Femur (tissue), 1 donor: ENCODE measurements at regions not wholly inside any gene's neighbourhood (a gene's known extent, or its start where the extent isn't known, plus 50 kb on each side); places are given as distances from the start of the nearest gene placed in this dataset.
"Not testable (repeated sequence)": the region's sequence is repeated elsewhere in the genome, so short reads cannot be mapped to it uniquely, and the experiment has no call there.

ENCODE experiments used
- DNase-seq: peaks from one replicate; pipeline ENCODE4 v3.0.0-alpha.2; 2017

DNA sequence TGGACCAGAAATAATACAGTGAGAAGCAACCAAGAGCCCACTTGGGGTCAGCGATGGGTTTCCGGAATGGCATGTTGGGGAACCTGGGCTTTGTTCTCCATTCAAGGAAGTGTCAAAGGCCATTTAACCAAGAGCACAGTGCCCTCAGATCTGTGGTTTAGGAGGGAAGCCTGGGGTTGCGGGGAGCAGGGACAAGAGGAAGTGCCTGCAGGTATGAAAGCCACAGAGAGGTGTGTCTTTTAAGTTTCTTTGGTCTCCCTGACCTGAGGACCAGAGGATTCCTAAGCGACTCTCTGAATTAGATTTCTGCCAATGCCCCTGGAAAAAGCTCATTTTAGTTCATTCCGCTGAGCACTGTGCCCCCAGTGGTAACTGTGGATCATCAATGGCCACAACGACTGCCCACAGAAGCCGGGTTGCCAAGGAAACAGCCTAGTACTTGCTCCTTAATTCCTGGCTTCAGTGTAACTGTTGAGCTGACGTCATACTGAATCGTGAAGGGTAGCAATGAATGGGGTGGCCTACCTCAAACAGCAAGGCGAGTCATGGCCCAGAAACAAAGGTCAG is 107.3 kb upstream of the SPIN1 start:
- DNase-seq, result peak; percentile 52

DNA sequence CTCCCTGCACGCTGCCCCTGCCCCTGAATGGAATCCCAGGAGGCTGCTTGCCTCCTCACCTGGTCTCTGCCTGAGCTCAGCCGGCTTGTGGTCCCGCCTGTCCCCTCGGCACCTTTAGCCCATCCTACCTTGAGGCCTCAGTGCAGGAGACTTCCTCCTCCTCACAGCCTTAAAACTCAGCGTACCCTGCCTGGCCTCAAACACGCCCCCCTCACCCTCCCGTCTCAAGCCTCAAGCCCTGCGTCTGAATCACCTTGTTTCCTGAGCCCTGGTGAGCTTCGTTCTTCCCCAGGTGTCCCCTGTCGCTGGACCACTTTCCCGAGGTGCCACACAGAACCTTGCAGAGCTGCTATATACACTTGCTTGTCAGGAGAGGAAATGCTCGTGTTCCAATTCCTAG is 110.2 kb upstream of the SPIN1 start:
- no peak for DNase-seq

DNA sequence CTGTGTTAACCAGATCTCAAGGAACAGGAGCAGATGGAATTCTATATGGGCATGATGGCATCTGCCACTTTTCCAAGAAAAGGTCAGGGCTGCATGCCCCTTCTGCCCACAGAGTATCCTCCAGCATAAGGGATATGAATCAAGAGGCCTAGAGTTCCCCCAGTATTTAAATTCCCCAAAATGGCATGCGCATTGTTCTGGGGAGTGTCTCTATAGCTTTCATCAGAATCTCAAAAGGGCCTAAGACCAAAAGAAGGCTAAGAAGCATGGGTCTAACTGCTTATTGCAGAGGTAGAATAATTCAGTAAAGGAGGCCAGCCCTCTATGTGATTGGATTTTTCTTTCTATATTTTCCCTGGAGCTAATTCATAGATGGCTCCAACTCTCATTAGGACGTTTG is 114.2 kb upstream of the SPIN1 start:
- no peak for DNase-seq

DNA sequence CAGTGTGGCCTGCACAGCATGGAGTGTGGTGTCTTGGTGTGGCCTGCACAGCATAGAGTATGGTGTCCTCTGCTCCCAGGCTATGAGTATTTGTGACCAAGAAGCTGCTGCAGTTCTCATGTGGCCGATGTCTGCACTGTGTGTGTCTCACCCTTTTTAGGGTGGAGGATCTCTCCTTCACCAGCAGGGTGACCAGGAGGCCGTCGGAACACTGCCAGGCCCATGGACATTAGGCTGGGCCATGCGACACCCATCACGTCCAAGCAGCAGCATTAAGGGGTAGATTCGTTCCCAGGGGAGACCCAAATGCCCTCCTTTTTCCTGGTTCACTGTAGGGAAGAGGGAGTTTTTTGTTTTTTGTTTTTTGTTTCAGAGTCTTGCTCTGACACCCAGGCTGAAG is 115.3 kb upstream of the SPIN1 start:
- DNase-seq, result no peak

DNA sequence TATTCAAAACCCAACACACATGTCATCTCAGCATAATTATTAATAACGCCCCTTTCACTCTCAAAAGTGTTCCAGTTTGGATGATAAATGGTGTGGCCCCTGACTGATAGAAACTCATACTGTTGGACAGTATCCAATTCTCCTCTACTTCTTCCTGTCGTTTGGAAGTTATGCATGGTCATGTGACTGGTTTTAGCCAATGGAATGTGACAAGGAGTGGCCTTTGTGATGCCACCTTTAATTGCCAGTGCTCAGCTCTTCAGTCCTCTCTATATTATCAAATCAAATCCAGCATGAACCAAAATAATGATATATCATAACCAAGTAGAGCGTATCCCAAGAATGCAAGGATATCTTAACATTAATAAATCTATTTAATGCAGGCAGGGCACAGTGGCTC is 117.8 kb upstream of the SPIN1 start:
- no peak for DNase-seq

DNA sequence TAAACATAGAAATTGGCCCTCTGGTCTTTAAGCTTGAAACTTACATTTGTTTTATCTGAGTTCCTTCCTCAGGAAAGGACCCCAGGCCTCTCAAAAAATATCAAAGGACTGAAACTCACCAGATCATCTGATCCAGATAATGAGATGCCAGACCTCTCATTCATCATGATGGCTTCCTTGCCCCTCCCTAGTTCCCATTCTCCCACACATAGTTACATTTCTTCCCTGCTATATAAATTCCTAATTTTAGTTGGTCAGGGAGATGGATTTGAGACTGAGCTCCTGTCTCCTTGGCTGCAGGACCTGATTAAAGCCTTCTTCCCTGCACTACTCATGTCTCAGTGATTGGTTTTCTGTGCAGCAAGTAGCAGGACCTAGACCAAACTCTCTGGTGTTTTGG is 119.4 kb upstream of the SPIN1 start:
- no peak for DNase-seq

DNA sequence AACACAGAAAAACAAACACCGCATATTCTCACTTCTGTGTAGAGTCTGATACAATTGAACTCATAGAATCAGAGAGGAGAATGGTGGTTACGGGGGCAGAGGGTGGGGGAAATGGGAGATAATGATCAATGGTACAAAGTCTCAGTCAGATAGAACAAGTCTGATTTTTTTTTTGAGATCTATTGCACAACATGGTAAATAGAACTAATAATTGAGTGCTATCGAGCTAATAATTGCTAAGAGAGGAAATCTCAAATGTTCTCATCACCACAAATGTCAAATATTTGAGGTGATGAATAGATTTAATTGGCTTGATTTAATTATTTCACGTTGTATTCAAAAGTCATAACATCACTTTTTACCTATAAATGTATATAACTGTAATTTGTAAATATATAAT is 121.0 kb upstream of the SPIN1 start:
- no peak for DNase-seq

DNA sequence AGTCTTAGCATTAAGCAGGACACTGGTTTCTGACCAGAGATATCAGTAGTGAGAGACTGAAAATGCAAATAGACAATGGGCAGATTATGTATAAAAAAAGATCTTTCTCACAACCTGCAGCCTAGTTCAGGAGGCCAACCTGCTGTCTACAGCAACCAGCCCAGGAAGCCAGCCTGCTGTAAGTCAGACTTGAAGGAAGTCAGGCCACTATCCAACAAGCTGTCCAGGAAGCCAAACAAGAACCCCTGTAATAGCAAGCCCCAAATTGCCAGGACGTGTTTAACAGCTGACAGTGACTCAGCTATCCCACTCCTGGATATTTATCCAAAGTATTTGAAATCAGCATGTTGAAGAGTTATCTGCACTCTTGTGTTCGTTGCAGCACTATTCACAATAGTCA is 121.8 kb upstream of the SPIN1 start:
- no peak for DNase-seq

DNA sequence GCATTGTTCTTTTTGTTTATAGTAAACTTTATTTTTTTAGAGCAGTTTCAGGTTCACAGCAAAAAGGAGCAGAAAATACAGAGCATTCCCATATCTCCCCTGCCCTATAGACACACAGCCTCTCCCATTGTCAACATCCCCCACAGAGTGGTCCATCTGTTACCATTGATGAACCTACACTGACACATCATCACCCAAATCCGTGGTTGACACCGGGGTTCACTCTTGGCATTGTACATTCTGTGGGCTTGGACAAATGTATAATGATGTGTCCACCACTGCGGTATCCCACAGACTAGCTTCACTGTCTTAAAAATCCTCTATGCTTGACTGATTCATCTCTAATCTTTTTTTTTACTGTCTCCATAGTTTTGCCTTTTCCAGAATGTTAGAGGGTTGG is 120.7 kb upstream of the SPATA31C2 start:
- DNase-seq, result peak; percentile 39

DNA sequence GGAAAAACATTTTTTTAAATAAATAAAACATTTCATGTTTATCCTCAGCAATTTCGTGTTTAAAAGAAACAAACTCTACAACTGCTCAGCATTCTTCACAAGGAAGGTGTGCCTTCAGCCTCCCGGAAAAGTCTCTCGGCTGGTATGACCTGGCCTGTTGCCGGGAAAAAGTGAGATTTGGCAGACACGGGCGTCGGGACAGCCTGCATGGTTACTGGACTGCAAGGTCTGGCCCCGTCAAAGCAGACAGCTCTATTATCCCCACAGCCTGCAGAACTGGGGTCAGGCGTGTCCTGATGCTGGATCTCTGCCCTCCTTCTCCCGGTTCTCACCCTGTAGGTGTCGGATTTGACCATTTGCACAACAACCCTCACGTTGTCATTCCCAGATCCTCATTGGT is 120.3 kb upstream of the SPATA31C2 start:
- peak; percentile 91 for DNase-seq

DNA sequence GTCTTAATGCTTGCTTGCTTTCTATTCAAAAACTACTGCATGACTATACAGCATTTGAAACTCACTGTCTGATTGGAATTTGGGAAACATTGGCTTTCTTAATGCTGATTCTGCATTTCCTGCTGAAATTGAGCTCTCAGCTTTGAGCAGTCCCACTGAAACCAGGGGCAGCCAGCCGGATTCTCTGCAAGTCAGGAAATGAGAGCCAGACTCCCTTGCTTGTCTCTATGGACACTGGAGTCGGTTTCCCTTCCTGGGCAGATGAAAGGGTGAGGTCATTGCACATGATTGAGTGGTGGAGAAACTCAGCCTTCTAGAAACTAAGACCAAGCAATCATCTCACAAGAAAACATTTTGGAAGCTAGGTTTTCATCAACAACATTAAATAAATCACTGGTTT is 119.7 kb upstream of the SPATA31C2 start:
- peak; percentile 93 for DNase-seq

DNA sequence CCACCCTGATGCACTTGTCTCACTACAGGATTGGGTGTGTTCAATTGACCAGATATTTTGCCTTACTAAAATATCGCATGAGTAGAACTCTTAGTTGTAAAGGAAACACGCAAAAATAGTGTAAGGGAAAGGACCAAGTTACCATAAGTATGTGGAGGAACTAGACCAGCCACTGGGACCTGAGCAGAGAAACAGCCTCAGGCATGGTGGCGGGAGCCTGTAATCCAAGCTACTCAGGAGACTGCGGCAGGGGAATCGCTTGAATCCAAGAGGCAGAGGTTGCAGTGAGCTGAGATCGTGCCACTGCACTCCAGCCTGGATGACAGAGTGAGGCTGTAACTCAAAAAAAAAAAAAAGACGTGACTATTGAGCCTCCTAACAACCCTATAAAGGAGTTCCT is 117.9 kb upstream of the SPATA31C2 start:
- DNase-seq, result no peak

DNA sequence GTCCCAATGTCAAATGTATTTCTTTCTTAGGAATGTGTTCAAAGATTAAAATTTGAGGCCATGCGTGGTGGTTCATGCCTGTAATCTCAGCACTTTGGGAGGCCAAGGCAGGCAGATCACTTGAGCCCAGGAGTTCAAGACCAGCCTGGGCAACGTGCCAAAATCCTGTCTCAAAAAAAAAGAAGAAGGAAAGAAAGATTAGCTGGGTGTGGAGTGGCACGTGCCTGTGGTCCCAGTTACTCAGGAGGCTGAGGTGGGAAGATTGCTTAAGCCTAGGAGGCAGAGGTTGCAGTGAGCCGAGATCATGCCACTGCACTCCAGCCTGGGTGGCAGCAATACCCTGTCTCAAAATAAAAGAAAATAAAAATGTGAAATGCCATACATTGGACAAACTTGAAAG is 117.5 kb upstream of the SPATA31C2 start:
- not testable (repeated sequence) for DNase-seq

DNA sequence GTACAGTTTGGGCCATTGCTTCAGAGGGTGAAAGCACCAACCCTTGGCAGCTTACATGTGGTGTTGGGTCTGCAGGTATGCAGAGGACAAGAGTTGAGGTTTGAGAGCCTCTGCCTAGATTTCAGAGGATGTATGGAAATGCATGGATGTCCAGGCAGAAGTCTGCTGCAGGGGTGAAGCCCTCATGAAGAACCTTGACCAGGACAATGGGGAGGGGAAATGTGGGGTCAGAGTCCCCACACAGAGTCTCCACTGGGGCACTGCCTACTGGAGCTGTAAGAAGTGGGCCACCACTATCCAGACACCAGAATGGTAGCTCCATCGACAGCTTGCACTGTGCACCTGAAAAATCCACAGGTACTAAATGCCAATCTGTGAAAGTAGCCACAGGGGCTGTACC is 113.6 kb upstream of the SPATA31C2 start:
- no peak for DNase-seq

DNA sequence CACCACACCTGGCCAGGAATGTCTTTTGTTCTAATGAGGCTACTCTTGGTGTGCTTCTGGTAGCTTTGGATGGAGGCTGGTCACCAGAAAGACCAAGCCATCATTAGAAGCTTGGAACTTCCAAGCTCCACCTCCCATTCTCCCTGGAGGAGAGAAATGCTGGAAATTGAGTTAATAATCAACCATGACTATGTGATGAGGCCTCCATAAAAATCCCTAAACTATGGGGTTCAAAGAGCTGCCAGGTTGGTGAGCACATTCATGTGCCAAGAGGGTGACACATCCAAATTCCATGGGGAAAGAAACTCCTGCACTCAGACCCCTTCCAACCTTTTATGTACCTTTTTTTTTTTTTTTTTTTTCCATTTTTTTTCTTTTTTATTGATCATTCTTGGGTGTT is 105.5 kb upstream of the SPATA31C2 start:
- DNase-seq, result no peak

DNA sequence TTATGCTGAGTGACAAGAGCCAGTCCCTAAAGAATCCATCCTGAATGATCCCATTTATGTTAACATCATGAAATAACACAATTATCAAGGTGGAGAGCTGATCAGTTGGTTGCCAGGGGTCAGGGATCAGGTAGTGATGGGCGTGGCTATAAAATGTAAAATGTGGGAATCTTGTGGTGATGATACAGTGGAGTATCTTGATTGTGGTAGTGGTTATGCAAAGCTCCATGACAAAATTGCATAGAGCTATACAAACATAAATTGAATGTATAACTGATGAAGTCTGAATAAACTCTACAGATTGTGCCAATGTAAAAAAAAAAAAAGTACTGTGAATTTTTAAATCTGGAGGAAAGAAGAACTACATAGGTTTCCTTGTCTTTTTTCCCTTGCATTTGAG is 104.6 kb upstream of the SPATA31C2 start:
- no peak for DNase-seq

DNA sequence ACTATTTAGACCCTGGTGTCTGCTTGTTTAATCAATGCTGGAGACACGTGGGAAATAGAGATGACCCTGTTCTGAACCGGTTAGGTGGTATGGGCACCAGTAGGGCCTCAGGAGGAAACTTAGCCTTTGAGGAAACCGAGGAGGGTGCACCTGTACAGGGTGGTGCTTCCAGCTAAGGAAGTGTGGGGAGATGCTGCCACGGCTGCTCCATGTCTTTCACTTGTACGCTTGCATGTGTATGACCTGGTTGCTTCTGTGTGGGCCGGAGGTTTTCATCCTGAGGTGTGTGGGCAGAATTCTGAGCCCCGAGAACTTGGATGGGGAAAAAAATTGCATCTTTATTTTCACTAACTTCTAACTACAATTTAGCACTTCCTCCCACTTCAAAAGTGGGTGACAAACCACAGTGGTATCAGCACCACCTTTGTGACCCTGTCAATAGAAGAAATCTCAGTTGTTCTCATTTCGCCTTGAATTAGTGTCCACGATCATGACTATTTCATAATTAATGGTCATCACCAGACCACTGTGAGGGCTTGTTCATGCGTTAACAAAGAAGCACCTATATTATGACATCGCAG is 99.8 kb upstream of the SPATA31C2 start:
- DNase-seq, result no peak

DNA sequence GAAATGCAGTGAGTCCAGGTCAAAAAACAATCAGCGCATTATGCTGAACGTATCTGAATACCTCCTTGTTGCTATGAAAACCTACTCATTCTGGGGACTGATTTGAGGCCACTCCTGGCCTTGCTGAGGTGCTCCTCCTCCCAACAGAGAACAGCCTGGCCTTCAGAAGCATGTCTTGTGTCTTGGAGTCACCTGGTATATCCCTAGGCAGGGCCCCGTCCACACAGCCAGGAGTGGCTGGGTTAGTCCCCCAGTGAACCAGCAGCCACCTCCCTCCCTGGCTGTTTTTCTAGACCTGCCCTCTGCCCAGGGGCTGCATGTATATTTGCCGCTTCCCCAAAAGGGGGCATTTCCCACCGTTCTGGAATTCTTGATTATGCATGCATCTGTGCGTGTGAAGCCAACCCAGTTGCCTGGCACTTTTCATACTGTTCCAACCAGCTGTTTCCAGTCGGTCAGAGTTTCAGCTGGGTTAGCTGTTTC is 99.2 kb upstream of the SPATA31C2 start:
- peak; percentile 60 for DNase-seq

DNA sequence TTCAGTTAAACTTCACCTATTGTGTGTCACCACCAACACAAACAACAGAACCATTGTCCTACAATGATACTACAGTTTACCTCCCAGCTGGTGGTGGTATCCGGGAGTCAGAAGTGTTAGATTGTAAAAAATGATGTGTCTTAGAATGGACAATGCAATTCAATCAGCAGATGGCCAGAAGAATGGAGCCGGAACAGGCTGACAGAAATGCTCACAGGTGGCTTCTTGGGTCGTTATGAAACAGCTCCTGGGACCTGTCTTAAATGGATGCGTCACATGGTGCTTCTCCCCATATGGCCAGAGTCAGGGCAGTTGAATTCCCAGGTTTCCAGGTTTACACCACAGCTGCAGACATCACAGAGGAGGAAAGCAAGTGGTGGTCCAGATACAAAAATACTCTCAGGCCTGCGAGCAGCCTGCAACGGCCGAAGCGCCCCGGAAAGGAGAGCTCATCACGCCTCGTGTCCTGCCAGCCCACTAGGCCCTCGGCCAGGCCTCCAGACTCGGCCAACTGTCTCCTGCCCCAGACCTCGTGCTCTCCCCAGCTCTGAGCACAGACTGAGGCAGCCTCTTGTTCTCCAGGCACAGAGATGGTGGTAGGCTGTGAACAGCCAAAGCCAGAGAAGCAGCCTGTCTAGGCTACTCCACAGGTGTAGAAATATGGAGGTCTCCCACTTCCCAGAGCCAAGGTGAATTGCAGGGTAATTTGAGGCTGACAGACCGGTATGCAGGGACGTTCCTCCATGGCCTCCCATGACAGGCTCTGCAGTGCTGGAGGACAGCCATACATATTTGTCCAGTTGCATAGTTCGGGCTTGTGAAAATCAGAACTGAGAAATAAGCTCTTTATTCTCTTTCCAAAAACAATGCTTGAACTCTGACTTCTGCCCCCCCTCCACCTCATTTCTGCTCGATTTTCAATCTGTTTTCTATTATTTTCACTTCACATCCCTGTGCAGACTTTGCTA is 98.5 kb upstream of the SPATA31C2 start:
- peak; percentile 78 for DNase-seq

DNA sequence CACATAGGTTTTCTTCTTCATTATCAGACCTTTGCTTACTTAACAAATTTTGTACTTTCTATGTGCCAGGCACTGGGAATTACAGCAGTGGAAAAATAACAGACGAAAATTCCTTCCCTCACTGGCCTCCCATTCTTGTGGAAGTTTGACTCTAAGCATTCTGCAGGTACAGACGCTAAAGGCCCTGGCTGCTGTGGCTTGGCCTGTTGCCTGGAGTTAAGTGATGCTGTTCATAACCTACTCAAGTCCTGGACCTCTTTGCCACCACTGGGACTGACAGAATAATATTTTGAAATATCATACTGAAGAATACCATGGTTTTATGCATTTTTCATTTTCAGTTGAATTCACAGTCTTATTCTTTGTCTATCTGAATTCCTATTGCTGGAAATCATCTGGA is 97.3 kb upstream of the SPATA31C2 start:
- DNase-seq, result no peak

DNA sequence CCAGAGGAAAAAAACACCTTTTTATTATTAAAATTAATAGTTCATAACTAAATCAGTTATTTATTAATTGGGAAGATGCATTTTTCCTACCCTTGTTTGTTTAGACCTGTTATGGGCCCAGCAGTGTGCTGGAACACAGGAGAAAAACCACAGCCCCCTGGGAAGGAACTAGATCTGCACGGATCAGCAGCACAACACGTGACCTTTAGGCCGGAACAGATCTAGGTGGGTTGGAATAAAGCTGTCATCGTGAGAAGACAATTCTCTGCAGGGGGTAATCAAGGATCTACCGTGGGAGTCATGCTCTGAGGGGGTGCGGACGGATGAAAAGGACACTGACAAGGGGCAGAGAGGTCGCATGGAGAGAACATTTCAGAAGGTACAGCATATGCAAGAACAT is 95.8 kb upstream of the SPATA31C2 start:
- no peak for DNase-seq

DNA sequence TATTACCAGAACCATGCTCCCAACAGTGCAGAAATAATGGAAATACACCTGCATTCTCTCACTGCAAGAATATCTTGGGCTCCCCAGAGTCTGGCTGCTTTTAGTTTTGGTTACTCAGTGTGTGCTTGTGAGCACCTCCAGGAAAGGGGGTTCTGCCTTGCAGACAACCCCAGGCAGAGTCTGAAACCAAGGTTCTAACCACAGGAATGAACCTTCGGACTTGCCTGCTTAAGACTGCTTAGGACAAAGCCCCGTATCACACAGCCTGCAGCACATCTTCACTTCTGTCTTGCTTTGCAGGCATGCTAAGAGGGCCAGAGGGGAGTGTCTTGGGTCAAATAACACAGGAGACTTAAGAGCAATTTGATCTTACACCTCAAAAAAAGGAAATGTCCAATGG is 94.8 kb upstream of the SPATA31C2 start:
- DNase-seq, result no peak

DNA sequence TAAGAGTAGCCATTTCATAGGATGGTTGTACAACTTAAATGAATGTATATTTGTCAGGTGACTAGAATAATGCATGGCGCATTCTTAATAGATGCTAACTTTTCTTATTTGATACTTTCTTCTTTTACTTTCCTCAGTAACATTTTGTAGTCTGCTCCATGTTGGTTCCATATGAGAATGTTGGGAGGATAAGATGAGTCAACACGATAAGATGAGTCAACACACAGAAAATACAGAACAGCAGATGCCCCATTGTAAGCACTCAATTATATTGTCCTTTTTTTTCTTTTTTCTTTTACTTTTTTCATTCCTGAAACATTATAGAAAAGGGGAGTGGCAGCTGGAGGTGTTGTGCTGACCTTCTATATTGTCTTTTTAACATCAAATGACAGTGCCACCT is 92.3 kb upstream of the SPATA31C2 start:
- DNase-seq, result no peak

DNA sequence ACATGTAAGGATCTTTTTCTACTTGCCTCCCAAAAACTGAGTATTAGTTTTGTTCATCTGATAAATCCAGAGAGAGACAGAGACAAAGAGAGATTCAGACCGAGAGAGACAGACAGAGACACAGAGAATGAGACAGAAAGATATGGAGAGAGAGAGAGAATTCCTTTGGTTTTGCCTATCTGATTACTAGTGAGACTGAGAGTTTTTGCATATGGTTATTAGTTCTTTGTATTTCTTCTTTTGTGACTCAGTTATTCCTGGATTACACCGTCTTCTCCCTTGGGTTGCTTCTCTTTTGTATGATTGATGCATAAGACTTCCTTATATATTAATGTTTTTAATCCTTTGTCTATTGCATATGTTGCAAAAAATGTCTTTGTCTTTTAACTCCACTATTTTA is 91.2 kb upstream of the SPATA31C2 start:
- DNase-seq, result no peak
